NCI-H2227 treated with DMSO at 0.1 percent for 48 hours (cell line): ENCODE measurements at regions not wholly inside any gene's neighbourhood (a gene's known extent, or its start where the extent isn't known, plus 50 kb on each side); places are given as distances from the start of the nearest gene placed in this dataset.

Experiments used
- DNase-seq: peaks from one replicate; lab custom pipeline; 2025; lab: John Stamatoyannopoulos, UW

GRCh38 chr15:68525815-68526214, 53.0 kb upstream of the CORO2B start:
- no peak for DNase-seq

GRCh38 chr15:68526269-68526668, 52.5 kb upstream of the CORO2B start:
- DNase-seq = no peak

GRCh38 chr15:68526784-68527183, 52.0 kb upstream of the CORO2B start:
- DNase-seq = no peak

- DNase-seq = no peak
Observed at GRCh38 chr15:68528626-68529290, 50.0 kb upstream of the CORO2B start.
